IPS DF 4.7 (cell line): ENCODE measurements at regions not wholly inside any gene's neighbourhood (a gene's known extent, or its start where the extent isn't known, plus 50 kb on each side); places are given as distances from the start of the nearest gene placed in this dataset.
"Not testable (repeated sequence)": the region's sequence is repeated elsewhere in the genome, so short reads cannot be mapped to it uniquely, and the experiment has no call there.

Experiments
- DNase-seq: peaks from one replicate; pipeline ENCODE4 v3.0.0-alpha.2; 2013; ENCODE audit warnings: low spot score; ENCODE audit errors: extremely low read depth

- DNase-seq: no peak
Measured at GRCh38 chr12:131612092-131612755, 98.7 kb upstream of the SFSWAP start.

- DNase-seq: no peak
Measured at GRCh38 chr12:131613186-131613585, 97.7 kb upstream of the SFSWAP start.

- no peak for DNase-seq
Measured at GRCh38 chr12:131613678-131614077, 97.2 kb upstream of the SFSWAP start.

- no peak for DNase-seq
Measured at GRCh38 chr12:131615326-131616042, 95.4 kb upstream of the SFSWAP start.

- DNase-seq: no peak
Measured at GRCh38 chr12:131616043-131616700, 94.7 kb upstream of the SFSWAP start.

GRCh38 chr12:131616738-131617137 is 94.2 kb upstream of the SFSWAP start:
- no peak for DNase-seq

- DNase-seq: no peak
Measured at GRCh38 chr12:131617179-131617578, 93.7 kb upstream of the SFSWAP start.

GRCh38 chr12:131617596-131618302 is 93.1 kb upstream of the SFSWAP start:
- no peak for DNase-seq

GRCh38 chr12:131618303-131618658 is 92.6 kb upstream of the SFSWAP start:
- no peak for DNase-seq

- DNase-seq: no peak
Measured at GRCh38 chr12:131618701-131619100, 92.2 kb upstream of the SFSWAP start.

- DNase-seq: no peak
Measured at GRCh38 chr12:131619106-131619642, 91.7 kb upstream of the SFSWAP start.

- DNase-seq: no peak
Measured at GRCh38 chr12:131619736-131620506, 91.0 kb upstream of the SFSWAP start.

- no peak for DNase-seq
Measured at GRCh38 chr12:131620520-131620919, 90.4 kb upstream of the SFSWAP start.

- DNase-seq: no peak
Measured at GRCh38 chr12:131620946-131621681, 89.8 kb upstream of the SFSWAP start.

GRCh38 chr12:131621701-131622421 is 89.0 kb upstream of the SFSWAP start:
- no peak for DNase-seq

- no peak for DNase-seq
Measured at GRCh38 chr12:131622422-131622955, 88.4 kb upstream of the SFSWAP start.

- DNase-seq: not testable (repeated sequence)
Measured at GRCh38 chr12:131623404-131624368, 87.2 kb upstream of the SFSWAP start.

GRCh38 chr12:131624369-131624739 is 86.5 kb upstream of the SFSWAP start:
- not testable (repeated sequence) for DNase-seq
